ENCODE measurements at regions not wholly inside any gene's neighbourhood (a gene's known extent, or its start where the extent isn't known, plus 50 kb on each side); places are given as distances from the start of the nearest gene placed in this dataset.

DNA sequence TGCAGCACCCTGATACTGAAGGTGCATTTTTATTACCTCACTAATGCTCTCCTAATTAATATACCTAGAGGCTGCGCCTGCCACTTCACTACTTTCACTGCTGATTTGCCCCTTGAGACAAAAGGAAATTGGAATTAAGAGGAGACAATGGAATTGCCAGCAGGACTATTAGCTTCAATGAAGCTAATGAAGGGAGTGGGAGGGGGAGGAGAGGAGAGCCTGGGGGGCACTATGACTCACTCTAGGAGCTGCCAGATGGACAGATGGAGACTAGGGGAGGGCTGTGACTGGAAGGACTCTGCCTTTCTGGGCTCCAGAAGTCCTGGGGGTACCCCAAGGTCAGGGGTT, 102.8 kb upstream of the DRD2 start:
- TF ChIP-seq CTCF (IDR thresholded peaks at IDR 0.05; ENCODE audit: extremely low read depth, insufficient read depth, missing control alignments) = no peak
- in situ Hi-C loops (cut with MboI; ENCODE audit: low pct_unique_long_range_greater_than_20kb, low sequenced_read_pairs, unreplicated experiment) = no loop called here
- DNase-seq (ENCODE audit: low spot score) = no peak

GRCh38 chr11:113577356-113578032, 102.3 kb upstream of the DRD2 start:
- in situ Hi-C loops (cut with MboI; ENCODE audit: low pct_unique_long_range_greater_than_20kb, low sequenced_read_pairs, unreplicated experiment) = no loop called here
- DNase-seq (ENCODE audit: low spot score) = no peak
- no peak for TF ChIP-seq CTCF (IDR thresholded peaks at IDR 0.05; ENCODE audit: extremely low read depth, insufficient read depth, missing control alignments)

- in situ Hi-C loops (cut with MboI; ENCODE audit: low pct_unique_long_range_greater_than_20kb, low sequenced_read_pairs, unreplicated experiment) = no loop called here
- TF ChIP-seq CTCF (IDR thresholded peaks at IDR 0.05; ENCODE audit: extremely low read depth, insufficient read depth, missing control alignments) = no peak
- DNase-seq (ENCODE audit: low spot score) = no peak
Measured at GRCh38 chr11:113574586-113574985, 99.4 kb upstream of the DRD2 start.

DNA sequence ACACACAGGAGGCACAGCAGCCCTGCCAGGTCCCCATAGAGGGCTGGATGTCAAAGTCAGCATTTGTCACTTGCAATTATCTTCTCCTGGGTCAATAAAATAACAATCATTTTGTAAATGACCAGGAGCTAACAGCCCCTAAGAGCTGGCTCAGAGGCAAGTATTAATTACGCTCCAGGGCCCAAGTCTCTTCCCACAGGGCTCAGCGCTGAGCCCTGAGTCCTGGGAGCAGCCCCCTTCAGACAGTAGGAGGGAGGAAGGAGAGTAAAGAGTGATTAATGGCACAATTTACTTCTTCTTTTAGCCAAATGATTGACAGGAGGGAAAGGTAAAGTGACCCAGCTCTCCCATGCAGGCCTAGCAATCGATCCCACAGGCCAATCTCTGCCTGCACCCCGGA, 99.0 kb upstream of the DRD2 start:
- in situ Hi-C loops (cut with MboI; ENCODE audit: low pct_unique_long_range_greater_than_20kb, low sequenced_read_pairs, unreplicated experiment) = no loop called here
- TF ChIP-seq CTCF (IDR thresholded peaks at IDR 0.05; ENCODE audit: extremely low read depth, insufficient read depth, missing control alignments) = no peak
- no peak for DNase-seq (ENCODE audit: low spot score)

- TF ChIP-seq CTCF (IDR thresholded peaks at IDR 0.05; ENCODE audit: extremely low read depth, insufficient read depth, missing control alignments) = no peak
- in situ Hi-C loops (cut with MboI; ENCODE audit: low pct_unique_long_range_greater_than_20kb, low sequenced_read_pairs, unreplicated experiment) = no loop called here
- no peak for DNase-seq (ENCODE audit: low spot score)
Measured at GRCh38 chr11:113572136-113572735, 97.0 kb upstream of the DRD2 start.

- in situ Hi-C loops (cut with MboI; ENCODE audit: low pct_unique_long_range_greater_than_20kb, low sequenced_read_pairs, unreplicated experiment) = no loop called here
- no peak for TF ChIP-seq CTCF (IDR thresholded peaks at IDR 0.05; ENCODE audit: extremely low read depth, insufficient read depth, missing control alignments)
- no peak for DNase-seq (ENCODE audit: low spot score)
Measured at GRCh38 chr11:113571531-113571930, 96.3 kb upstream of the DRD2 start.
